ENCODE measurements at regions not wholly inside any gene's neighbourhood (a gene's known extent, or its start where the extent isn't known, plus 50 kb on each side); places are given as distances from the start of the nearest gene placed in this dataset.

DNA sequence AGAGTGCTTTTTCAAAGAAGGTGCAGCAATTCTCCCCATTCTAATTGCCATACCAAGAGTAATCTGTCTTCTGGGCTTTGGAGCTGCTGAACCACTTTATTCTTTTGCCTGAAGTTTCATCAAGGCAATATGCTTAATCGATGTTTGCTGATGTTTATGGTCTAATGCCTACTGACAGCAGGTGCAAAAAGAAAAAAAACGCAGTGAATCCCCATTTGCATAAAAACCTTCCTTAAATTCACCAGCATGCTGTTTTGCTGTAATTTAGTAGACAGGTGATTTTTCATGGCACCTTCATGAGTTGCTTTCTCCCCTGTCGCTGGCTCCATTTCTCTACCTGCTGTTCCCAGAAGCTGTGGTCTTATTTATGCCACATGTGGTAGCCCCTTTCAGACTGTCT lies 83.1 kb upstream of the MAST4 start:
- TF ChIP-seq, protein P1, sequence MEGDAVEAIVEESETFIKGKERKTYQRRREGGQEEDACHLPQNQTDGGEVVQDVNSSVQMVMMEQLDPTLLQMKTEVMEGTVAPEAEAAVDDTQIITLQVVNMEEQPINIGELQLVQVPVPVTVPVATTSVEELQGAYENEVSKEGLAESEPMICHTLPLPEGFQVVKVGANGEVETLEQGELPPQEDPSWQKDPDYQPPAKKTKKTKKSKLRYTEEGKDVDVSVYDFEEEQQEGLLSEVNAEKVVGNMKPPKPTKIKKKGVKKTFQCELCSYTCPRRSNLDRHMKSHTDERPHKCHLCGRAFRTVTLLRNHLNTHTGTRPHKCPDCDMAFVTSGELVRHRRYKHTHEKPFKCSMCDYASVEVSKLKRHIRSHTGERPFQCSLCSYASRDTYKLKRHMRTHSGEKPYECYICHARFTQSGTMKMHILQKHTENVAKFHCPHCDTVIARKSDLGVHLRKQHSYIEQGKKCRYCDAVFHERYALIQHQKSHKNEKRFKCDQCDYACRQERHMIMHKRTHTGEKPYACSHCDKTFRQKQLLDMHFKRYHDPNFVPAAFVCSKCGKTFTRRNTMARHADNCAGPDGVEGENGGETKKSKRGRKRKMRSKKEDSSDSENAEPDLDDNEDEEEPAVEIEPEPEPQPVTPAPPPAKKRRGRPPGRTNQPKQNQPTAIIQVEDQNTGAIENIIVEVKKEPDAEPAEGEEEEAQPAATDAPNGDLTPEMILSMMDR (IDR thresholded peaks at IDR 0.05; ENCODE audit: borderline replicate concordance, insufficient read depth, low read depth, low read length), result no peak
- H3K4me3 ChIP-seq (ENCODE audit: low read depth, low read length), result no peak overlapping the region

DNA sequence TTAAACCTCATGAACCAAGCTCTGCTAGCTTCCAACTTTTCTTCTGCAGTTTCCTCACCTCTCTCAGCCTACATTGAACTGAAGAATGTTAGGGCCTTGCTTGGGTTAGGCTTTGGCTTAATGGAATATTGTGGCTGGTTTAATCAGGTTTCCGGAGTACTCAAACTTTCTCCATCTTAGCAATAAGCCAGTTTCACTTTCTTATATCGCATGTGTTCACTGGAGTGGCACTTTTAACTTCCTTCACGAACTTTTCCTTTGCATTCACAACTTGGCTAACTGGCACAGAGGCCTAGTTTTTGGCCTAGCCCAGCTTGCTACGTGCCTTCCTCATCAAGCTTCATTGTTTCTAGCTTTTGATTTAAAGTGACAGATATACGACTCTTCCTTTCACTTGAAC lies 81.0 kb upstream of the MAST4 start:
- H3K4me3 ChIP-seq (ENCODE audit: low read depth, low read length), result no peak overlapping the region
- TF ChIP-seq, protein P1 (IDR thresholded peaks at IDR 0.05; ENCODE audit: borderline replicate concordance, insufficient read depth, low read depth, low read length), result no peak

DNA sequence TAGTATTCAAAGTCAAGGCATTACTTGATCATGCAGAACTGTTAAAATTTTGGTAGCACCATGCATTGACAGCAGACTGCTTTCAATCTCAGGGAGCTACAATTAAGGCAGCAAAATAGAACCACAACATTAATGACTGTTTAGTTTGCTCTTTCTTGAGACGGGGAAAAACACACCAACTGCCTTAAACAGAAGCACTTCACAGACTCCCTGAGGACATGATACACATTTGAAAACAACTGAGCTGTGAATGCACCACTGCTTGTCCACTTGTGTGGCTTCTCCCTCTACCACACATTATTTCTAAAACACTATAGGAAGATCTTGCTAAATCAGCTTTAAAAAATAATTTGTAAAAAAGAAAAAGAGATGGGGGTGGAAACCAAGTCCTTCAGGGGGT lies 79.6 kb upstream of the MAST4 start:
- TF ChIP-seq, protein P1 (IDR thresholded peaks at IDR 0.05; ENCODE audit: borderline replicate concordance, insufficient read depth, low read depth, low read length), result no peak
- H3K4me3 ChIP-seq (ENCODE audit: low read depth, low read length), result no peak overlapping the region

DNA sequence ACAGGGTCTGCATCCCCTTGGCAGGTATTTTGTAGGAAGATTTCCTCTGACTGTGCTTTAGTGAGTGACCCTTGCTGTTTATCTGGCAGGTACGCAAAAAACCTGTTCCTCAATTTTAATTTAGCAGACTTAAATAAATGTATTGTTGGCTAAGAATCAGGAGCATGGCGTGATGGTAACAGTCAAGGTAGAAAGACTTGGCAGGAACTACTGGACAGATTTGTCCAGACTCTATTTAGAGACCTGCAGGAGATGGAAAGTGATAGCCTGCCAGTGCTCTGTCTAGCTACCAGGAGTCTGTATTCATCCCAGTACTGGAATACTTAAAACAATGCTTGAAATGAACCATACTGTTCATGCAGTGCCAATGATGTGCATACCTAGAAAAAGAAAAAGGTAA lies 78.8 kb upstream of the MAST4 start:
- H3K4me3 ChIP-seq (ENCODE audit: low read depth, low read length), result no peak overlapping the region
- TF ChIP-seq, protein P1 (IDR thresholded peaks at IDR 0.05; ENCODE audit: borderline replicate concordance, insufficient read depth, low read depth, low read length), result no peak

DNA sequence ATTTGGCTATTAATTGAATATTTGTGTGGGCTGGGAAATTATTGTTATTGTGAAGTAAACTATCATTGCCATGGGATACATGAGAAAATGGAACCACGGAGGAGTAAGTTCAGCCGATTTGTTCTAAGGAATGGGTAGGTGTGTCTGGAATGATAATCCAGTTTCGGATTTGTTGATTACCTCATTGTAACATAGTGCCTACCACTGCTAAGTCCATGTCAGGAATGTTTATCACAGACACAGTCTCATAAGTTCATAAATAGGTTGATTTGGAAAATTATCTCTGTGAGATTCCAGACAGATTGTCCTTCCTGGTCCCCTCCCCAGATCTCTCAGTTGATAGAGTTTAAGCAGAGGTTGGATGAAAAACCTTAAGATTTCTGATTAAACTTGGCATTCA lies 78.1 kb upstream of the MAST4 start:
- no peak overlapping the region for H3K4me3 ChIP-seq (ENCODE audit: low read depth, low read length)
- TF ChIP-seq, protein P1 (IDR thresholded peaks at IDR 0.05; ENCODE audit: borderline replicate concordance, insufficient read depth, low read depth, low read length), result no peak

DNA sequence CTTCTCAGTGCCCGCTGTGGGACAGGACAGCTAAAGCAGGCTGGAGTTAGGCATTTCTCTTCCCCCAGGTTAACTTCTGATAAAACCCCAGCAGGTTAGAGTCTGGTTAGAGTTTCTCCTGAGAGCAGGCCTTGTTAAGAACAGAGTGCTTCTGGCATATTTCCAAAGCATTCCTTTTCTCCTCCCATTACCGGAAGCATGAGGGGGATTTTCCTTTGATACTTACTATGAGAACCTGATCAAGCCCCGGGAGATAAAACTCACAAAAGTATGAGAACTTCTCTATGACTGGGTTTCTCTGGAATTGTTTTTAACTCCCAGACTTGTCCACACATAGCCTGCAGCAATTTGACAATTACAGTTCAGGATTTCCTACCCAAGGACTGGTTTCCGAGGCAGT lies 77.4 kb upstream of the MAST4 start:
- no peak overlapping the region for H3K4me3 ChIP-seq (ENCODE audit: low read depth, low read length)
- TF ChIP-seq, protein P1 (IDR thresholded peaks at IDR 0.05; ENCODE audit: borderline replicate concordance, insufficient read depth, low read depth, low read length), result no peak

DNA sequence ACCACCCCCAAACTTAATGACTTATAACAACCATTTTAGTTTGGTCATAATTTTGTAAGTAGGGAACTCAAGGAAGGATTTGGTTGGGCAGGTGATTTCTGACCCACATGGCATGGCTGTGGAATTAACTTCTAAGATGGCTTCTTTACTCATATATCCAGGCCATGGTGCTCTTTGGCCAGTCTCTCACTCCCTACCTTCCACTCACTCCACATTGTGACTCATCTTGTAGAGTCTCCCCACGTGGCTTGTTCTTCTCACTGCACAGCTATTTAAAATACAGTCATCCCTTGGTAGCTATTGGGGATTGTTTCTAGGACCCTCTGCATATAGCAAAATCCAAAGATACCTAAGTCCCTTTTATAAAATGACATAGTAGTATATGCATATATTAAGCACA lies 76.6 kb upstream of the MAST4 start:
- no peak overlapping the region for H3K4me3 ChIP-seq (ENCODE audit: low read depth, low read length)
- TF ChIP-seq, protein P1 (IDR thresholded peaks at IDR 0.05; ENCODE audit: borderline replicate concordance, insufficient read depth, low read depth, low read length), result no peak
